ENCODE measurements at regions not wholly inside any gene's neighbourhood (a gene's known extent, or its start where the extent isn't known, plus 50 kb on each side); places are given as distances from the start of the nearest gene placed in this dataset.

DNA sequence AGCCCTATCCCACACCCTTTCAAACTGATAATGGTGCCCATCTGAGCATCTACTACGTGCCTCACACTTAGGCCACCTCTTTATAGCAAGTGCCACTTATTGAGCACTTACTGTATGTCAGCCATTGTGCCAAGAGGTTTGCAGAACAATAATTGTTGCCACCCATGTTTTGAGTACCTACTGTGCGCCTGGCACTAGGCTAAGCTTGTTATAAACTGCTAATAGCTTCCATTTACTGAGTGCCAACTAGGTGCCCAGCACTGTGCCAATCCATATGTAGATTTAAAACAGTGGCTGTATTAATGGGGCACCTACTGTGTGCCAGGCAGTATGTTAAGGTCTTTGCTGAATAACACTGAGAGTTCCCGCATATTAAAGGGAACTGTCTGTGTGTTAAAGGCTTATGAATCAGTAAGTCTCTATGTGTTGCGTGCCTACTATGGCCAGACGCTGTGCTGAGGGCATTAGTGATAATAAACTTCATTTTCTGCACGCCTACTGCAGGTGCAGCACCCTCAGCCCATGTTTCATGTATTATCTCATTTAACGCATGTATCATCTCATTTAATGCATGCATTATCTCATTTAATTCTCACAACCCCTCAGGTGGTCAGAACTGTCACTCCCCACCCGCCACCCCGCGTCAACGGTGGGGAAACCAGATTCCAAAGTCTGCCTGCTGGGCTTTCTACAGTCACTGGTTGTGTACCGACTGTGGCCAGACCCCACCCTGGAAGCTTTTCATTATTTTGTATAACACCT lies 105.0 kb downstream of the PTPRS start:
- DNase-seq (ENCODE audit: low read depth): no peak

DNA sequence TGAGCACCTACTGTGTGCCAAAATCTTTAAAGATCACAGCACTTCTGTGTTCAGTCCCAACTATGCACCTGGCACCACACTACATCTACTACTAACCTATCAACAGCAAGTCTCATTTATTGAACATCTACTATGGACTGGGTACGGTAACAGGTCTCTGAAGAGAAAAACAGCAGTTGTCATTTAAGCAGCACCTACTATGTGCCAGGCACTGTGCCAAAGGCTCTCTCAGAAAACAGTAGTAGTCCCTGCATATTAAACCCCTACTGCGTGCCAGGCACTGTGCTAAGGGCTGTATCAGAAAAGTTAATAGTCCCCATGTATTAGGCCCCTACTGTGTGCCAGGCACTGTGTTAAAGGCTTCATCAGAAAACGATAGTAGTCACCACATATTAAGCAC lies 106.2 kb downstream of the PTPRS start:
- no peak for DNase-seq (ENCODE audit: low read depth)

DNA sequence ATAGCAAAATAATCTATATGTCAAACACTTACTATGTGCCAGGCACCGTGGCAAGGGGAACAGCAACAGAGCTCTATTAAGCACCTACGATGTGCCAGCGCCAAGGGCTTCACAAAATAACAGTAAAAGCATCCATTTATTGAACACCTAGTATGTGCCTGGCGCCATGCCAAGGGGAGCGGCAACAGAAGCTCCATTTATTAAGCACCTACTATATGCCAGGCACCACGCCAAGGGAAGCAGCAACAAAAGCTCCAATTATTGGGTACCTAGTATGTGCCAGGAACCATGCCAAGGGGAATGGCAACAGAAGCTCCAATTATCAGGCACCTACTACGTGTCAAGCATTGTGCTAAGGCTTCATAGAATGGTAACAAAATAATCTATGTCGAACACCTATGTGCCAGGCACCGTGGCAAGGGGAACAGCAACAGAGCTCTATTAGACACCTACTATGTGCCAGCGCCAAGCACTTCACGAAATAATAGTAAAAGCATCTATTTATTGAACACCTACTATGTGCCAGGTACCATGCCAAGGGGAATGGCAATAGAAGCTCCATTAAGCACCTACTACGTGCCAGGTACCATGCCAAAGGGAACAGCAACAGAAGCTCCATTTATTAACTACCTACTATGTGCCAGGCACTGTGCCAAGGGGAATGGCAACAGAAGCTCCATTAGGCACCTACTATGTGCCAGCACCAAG lies 107.7 kb downstream of the PTPRS start:
- DNase-seq (ENCODE audit: low read depth): no peak

DNA sequence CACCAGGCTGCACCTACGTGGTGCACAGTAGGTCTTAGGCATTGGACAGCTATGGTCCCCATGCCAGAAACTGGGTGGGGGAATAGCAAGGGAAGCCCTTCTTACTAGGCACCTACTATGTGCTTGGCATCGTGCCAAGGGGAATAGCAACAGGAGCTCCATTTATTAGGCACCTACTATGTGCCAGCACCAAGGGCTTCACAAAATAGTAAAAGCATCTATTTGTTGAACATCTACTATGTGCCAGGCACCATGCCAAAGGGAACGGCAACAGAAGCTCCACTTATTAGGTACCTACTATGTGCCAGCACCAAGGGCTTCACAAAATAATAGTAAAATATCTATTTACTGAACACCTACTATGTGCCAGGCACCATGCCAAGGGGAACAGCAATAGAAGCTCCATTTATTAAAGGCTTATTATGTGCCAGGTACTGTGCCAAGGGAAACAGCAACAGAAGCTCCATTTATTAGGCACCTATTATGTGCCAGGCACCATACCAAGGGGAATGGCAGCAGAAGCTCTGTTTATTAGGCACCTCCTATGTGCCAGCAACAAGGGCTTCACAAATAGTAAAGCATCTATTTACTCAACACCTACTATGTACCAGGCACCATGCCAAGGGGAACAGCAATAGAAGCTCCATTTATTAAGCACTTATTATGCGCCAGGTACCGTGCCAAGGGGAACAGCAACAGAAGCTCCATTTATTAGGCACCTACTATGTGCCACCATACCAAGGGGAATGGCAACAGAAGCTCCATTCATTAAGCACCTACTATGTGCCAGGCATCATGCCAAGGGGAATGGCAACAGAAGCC lies 108.5 kb downstream of the PTPRS start:
- DNase-seq (ENCODE audit: low read depth): no peak

DNA sequence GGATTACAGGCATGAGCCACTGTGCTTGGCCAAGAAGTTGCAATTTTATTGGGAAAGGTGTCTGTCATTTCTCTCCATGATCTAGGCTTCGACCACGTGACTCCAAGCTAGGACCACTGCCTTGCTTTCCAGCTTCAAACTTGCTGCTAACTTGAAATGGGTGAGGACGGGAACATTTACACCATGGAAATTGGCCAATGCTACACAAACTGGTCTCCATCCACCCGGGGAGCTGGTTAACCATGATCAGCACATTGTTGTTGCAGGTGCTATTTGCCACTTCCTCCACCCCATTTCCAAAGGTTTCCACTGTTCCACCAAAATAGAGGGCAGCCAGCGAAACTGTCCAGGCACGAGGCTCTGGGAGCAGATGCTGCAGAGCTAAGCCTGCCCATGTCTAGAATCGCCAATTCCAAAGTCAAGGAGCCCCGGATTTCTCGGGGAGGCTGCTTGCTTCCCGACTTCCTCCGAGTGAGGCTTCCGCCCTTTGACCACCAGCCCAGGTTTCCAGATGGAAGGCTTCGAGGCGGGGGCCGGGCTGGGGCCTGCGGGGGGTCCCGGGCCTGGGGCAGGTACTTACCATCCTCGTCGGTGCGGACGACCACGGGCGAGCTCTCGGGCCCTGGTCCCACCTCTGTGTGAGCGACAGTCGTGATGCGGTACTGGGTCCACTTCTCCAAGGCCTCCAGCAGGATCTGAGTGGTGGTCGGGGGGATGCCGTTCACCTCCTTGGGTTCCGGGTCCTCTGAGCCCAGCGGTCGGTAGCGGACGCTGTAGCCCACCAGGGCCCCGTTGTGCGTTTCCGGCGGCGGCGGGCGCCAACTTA lies 109.7 kb downstream of the PTPRS start:
- DNase-seq (ENCODE audit: low read depth): no peak

DNA sequence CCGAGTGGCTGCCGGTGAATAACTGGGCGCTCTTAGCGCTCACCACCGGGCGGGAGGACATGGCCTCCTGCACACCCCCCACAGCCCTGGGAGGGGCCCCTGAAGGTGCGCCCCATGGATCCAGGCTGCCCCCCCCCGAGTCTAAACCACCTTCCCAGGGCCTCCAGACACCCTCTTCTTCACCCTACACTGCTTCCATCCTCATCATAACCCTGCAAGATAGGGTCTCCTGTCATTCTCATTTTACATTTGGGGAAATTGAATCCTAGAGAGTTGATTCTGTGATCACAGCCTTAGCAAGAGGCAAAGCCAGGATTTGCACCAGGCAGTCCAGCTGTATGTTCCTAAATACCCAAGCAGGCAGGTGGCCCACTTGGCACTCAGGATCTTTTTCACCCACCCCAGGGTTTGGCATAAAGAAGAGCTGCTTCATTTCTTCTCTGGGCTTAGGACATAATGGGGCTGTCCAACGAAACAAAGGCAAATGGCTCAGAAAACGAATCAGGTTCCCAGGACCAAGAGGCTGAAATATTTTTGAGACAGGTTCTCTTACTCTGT lies 110.8 kb downstream of the PTPRS start:
- DNase-seq (ENCODE audit: low read depth): no peak

DNA sequence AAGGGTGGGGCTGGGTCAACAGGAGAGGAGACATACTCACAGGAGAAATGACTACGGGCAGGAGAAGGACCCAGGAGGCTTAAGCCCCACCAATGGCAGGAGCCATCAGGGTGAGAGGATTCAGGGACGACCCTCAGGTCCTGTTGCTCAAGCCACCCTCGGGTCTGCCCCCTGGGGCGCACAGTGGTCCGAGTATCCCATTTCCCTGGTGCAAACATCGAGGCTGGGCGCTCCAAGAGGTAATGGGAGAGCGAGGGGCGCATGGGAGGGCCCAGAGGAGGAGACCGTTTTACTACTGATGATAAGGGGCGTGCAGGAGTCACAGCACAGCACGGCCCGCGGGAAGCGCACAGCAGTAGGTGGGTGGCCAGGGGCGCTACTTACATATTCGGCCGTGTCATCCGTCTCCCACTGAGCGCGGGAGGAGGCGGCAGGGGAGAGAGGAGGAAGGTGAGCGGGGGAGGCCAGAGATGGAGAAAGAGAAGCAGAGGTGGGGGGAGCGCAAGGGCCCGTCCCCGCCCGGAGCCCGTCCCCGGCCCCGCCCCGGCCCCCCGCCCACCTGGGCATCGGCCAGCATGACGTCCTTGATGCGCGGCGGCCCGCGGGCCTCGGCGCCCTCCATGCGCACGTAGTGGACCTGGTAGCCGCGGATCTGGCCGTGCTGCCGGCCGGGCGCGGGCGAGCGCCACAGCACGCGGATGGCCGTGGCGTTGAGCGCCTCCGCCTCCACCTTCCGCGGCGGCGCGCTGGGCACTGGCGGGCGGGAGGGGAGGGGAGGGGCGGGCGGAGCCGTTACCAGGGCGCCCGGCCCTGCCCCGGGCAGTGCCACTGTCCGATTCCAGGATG lies 111.5 kb downstream of the PTPRS start:
- DNase-seq (ENCODE audit: low read depth): no peak

DNA sequence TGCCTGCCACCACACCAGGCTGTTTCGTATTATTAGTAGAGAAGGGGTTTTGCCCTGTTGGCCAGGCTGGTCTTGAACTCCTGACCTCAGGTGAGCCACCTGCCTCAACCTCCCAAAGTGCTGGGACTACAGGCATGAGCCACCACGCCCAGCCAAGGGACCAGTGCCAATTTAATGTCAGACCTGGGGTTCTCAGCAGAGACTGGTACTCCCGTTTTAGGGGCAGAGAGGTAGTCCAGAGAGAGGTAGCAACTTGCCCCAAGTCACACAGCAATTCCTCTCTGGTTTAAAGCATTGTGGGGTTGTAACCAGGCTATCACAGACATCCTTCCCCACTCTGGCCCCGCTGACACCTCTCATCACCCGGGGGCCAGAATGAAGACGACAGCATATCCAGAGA lies 112.1 kb downstream of the PTPRS start:
- no peak for DNase-seq (ENCODE audit: low read depth)

DNA sequence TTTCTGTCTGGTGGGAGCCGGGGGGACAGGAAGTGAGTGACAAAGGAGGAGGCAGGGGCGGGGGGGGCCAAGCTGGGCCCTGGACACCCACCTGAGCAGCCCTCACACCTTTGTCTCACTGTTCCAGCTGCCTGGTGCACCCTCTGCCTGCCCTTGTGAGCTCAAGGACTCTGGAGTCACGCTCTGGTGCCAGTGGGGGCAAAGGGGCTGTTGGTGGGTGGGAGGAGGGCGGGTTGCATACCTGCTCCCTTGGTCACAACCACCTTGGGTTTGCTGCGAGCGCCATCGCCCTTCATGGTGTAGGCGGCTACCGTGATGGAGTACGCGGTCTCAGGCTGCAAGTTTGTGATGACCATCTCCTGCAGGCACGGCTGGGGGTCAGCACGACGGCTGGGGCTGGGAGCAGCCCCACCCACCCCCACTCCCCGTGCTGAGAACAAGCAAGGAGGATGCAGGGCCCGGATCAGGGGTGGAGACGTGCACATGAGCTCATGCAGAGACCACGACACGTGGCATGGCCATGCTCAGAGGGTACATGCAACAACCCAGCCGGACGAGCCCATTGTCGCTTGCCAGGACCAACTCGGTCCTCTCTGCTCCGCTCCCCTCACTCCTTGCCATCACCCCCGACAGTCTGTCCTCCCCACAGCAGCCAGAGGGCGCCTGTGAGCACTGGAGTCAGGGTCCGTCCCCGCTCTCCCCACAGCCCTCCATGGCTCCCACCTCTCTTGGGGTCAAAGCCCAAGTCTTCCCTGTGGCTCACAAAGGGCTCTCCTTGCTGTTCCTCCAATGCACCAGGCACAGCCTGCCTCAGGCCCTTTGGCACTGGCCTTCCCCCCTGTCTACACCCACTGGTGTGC lies 114.9 kb downstream of the PTPRS start:
- DNase-seq (ENCODE audit: low read depth): no peak

DNA sequence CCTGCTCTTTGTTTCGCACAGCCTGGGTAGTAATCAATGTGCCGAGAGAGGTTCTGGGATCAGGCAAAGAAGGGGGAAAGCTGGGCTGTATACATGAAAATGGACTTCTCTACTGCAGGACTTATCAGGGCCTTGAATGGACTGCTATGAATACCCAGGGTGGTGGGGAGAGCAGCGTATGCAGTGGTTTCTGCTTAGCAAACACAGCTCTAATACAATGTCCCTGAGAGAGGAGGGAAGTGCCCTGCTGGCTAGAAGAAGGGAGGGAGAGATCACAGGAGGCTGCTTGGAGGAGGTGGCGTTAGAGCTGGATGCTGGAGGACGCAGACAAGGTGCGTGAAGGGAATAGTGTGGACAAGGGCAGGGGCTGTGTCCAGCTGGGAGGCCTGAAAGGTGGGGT lies 116.1 kb downstream of the PTPRS start:
- no peak for DNase-seq (ENCODE audit: low read depth)

DNA sequence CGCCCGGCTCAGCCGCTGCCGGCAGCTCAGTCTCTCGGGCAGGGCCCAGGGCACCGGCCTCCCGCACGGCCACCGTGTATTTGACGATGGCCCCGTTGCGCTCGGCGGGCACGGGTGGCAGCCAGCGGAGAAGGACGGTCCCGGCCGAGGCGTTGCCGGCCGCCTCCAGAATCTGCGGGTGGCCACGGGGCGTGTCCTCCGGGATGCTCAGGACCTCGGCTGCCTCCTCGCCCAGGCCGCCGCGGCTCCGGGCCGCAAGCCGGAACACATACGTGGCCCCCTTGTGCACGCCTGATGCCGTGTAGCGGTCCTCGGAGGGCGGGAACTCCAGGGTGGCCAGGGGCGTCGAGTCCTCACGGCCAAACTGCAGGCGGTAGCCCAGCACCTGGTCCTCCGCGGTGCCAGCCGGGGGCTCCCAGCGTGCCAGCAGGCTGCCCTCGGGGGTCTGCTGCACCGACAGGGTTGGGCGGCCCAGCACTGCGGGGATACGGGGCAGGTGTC lies 117.7 kb downstream of the PTPRS start:
- DNase-seq (ENCODE audit: low read depth): no peak

DNA sequence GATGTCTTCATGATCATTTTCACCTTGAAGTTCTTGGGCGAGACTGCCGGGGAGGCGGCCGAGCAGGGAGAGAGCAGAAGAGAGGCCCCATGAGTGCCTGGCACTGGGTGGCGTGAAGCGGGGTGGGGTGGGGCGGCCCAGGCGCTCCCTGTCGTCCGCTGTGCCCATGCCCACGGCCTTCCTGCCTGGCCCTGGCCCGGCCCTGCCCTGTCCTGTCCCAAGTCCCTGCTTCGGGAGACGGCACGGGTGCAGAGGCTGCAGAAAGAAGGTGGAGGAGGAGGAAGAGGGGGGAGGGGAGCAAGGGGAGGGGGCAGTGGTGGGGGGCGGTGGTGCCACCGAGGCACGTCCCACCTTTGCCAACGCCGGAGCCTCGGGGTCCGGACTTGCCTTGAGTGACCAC lies 118.4 kb downstream of the PTPRS start:
- no peak for DNase-seq (ENCODE audit: low read depth)

DNA sequence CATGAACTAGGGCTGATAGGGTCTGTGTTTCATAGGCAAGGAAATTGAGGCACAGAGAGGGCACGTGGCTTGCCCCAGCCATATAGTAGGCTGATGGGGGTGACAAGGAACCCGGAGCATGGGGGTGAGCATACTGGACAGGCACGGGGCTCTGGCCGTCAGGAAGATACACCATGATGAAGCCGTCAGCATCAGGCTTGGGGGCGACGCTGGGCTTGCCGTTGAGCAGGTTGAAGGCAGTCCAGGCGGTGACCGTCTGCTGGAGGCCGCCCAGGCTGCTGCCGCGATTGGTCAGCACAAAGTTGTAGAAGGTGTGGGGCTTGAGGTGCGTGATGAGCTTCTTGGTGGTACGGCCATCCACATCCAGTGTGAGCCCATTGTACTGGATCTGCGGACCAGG lies 119.7 kb downstream of the PTPRS start:
- no peak for DNase-seq (ENCODE audit: low read depth)

DNA sequence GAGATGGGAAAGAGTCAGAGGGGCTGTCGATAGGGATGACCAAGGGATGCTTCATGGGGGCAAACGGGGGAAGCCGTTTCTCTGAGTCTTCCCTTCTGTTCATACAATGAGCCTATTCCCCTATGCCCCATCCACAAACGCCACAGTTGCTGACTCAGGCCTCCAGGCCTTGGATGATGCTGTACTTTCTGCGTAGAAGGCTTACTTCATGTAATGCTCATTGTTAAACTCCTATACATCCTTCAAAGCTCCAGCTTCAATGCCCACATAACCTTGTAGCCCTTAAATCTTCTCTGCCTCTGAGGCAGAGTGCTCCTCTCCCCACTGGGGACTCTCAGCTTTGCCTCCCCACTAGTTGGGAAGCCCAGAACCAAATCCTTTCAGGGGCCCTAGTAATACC lies 120.3 kb downstream of the PTPRS start:
- DNase-seq (ENCODE audit: low read depth): no peak

DNA sequence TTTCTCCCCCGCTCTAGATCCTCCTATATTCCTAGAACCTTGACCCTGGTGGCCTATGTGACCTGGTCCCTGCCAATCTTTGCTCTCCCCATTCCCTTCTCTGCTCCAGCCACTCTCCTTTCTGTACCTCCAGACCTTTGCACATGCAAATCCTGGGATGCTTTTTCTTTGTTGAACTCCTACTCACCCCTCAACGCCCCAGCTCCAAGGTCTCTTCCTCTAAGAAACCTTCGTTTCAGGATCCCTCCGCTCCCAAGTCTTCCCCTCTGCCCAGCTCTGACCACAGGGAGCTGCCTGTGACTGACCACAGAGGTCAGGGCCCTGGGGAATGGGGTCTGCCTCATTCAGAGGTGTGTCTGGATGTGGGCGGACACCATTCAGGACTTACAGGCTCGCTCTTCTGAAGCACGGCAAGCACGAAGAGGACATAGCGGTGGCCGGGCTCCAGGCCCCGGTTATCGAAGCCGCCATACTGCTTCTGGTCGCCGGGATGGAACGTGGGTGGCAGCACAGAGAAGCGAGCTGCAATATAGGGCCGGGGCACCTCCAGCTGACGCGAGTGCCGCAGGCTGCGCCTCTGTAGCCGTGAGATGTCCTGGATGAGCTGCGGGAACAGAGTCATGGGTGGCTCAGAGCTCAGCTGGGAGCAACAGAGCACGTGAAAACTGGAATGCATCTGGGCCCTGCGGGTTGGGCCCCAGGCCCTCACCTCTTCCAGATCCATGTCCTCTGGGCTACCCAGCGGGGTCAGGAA lies 120.9 kb downstream of the PTPRS start:
- no peak for DNase-seq (ENCODE audit: low read depth)

DNA sequence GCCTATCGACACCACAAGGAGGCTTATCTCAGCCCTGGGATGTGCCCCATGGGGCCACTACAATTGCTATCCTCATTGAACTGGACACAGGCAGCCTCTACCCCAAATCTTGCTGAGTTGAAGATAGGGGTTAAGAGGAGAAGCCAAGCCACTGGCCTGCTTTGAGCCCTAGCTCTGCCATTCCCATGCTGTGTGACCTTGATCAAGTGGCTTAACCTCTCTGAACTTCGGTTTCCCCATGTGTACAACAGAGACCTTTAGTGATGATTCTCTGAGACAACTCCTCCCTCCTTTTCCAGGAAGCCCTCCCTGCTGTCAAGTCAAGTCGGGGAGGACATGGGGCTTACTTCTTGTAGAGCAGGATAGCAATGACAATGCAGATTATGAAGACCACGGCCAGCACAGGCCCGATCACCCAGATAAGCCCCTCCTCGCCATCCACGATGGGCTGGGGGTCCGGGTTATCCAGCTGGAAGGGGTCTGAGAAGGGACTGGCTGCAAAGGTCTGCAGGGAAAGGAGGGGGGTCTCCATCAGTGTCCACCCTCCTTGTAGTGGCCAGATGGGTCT lies 121.6 kb downstream of the PTPRS start:
- DNase-seq (ENCODE audit: low read depth): no peak

DNA sequence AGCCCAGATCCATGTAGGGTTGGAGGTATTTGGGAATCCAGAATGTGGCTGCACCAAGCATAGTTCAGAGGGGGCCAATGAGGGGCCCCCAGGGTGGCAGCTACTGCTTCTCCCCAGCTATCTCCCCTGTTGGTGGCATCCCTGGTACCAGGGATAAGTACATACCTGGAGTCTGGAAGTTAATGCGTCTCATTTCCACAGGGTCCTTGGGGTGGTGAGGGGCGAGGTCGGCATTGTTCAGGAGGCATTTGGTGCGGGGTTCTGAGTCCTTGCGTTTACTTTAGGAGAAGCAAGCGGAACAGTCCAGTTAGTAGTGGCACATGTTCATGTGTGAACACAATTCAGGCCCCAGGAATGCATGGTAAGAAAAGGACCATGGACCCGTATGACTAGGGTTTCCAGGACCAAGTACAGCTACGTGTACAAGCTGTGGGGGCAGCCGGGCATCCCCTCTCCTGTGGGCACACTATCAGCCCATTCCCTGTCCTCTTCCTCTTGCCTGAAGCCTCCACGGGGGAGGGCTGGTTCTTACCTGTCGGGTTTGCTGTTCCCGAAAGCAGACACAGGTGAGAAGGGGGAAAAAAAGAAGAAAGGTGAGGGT lies 122.3 kb downstream of the PTPRS start:
- no peak for DNase-seq (ENCODE audit: low read depth)

DNA sequence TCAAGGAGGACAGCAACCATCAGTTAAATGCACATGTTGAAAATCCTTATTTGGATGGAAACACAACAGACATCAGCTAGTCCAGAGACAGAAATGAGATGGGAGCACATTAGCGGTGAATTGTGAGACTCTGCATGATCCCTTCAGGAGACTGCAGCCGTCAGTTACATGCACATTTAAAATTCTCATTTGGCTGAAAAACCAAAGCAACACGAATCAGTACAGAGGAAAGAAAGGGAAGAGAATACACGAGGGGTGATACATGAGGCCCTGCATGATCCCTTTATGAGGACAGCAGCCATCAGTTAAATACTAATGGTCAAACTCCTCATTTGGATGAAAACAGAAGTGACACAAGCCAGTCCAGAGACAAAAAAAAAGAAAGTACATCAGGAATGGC lies 123.4 kb downstream of the PTPRS start:
- no peak for DNase-seq (ENCODE audit: low read depth)
